Mesothelial cell of epicardium (in vitro differentiated cells): ENCODE measurements at regions not wholly inside any gene's neighbourhood (a gene's known extent, or its start where the extent isn't known, plus 50 kb on each side); places are given as distances from the start of the nearest gene placed in this dataset.

ENCODE experiments used
- DNase-seq, 2 experiments: peaks; one replicate each; pipeline ENCODE4 v3.0.0; 2021; ENCODE audit warnings: low spot score in 2 of 2; ENCODE audit not compliant: unreplicated experiment in 2 of 2
- H3K27ac Mint-ChIP-seq: 2 replicates; pipeline ENCODE4 v1.8.0; 2021; ENCODE audit warnings: mixed read lengths
- H3K27me3 Mint-ChIP-seq: 2 replicates; pipeline ENCODE4 v1.8.0; 2021; ENCODE audit warnings: low read depth, mixed read lengths
- H3K36me3 Mint-ChIP-seq: 2 replicates; pipeline ENCODE4 v1.8.0; 2021; ENCODE audit warnings: mixed read lengths
- H3K4me1 Mint-ChIP-seq: 2 replicates; pipeline ENCODE4 v1.8.0; 2021; ENCODE audit warnings: mixed read lengths
- H3K4me3 Mint-ChIP-seq: 2 replicates; pipeline ENCODE4 v1.8.0; 2021; ENCODE audit warnings: mild to moderate bottlenecking, moderate library complexity, mixed read lengths
- H3K9me3 Mint-ChIP-seq: 2 replicates; pipeline ENCODE4 v1.8.0; 2021; ENCODE audit warnings: mixed read lengths
- TF ChIP-seq, protein P1 (sequence below): fragments of 200-600 bp; sonication (generic); IDR thresholded peaks from one replicate; pipeline ENCODE4 v1.5.0; 2021; ENCODE audit warnings: antibody characterized with exemption; ENCODE audit not compliant: unreplicated experiment

- Mint-ChIP-seq H3K9me3 (peaks cover 71% of the 10 kb centered on the region), H3K4me1 (no peaks in the 10 kb centered on the region), H3K27me3 (no peaks in the 10 kb centered on the region), H3K36me3 (peaks cover 14% of the 10 kb centered on the region), H3K4me3 (no peak overlapping the region), H3K27ac (no peak overlapping the region)
- TF ChIP-seq, protein P1, sequence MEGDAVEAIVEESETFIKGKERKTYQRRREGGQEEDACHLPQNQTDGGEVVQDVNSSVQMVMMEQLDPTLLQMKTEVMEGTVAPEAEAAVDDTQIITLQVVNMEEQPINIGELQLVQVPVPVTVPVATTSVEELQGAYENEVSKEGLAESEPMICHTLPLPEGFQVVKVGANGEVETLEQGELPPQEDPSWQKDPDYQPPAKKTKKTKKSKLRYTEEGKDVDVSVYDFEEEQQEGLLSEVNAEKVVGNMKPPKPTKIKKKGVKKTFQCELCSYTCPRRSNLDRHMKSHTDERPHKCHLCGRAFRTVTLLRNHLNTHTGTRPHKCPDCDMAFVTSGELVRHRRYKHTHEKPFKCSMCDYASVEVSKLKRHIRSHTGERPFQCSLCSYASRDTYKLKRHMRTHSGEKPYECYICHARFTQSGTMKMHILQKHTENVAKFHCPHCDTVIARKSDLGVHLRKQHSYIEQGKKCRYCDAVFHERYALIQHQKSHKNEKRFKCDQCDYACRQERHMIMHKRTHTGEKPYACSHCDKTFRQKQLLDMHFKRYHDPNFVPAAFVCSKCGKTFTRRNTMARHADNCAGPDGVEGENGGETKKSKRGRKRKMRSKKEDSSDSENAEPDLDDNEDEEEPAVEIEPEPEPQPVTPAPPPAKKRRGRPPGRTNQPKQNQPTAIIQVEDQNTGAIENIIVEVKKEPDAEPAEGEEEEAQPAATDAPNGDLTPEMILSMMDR: no peak
- no peak for DNase-seq
These were observed 96.5 kb upstream of the OLIG3 start for GRCh38 chr6:137590684-137591083.

DNA sequence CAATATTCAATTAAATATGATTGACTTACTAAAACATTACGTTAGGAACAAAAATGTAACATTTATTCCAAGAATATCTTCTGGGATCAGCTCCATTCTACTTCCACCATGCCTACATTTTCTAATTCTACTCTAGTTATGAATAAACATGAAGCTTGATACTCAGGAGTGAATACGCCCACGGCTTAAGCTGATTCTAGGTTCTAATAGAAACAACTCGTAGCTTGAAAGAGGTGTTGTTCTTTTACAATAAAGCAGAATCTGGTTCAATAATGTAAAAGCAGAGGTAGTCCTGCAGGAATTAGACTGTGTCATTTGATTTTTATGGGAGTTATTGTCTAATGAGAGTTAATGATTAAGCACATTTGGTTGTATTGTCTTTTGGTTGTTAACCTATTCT, 107.3 kb upstream of the OLIG3 start:
- TF ChIP-seq, protein P1: no peak
- peaks cover 30% of the 10 kb centered on the region for H3K4me1 Mint-ChIP-seq
- peaks cover 39% of the 10 kb centered on the region for H3K27me3 Mint-ChIP-seq
- H3K9me3 Mint-ChIP-seq: peaks cover 11% of the 10 kb centered on the region
- no peak for DNase-seq
- no peak overlapping the region for H3K27ac Mint-ChIP-seq
- H3K4me3 Mint-ChIP-seq: no peak overlapping the region
- no peaks in the 10 kb centered on the region for H3K36me3 Mint-ChIP-seq

- H3K9me3 Mint-ChIP-seq: peaks cover 7% of the 10 kb centered on the region
- no peak for DNase-seq
- no peak overlapping the region for H3K4me3 Mint-ChIP-seq
- peaks cover 30% of the 10 kb centered on the region for H3K4me1 Mint-ChIP-seq
- no peak overlapping the region for H3K27ac Mint-ChIP-seq
- H3K27me3 Mint-ChIP-seq: peaks cover 46% of the 10 kb centered on the region
- H3K36me3 Mint-ChIP-seq: no peaks in the 10 kb centered on the region
- TF ChIP-seq, protein P1: no peak
These were observed 108.4 kb upstream of the OLIG3 start for GRCh38 chr6:137602313-137603197.

DNA sequence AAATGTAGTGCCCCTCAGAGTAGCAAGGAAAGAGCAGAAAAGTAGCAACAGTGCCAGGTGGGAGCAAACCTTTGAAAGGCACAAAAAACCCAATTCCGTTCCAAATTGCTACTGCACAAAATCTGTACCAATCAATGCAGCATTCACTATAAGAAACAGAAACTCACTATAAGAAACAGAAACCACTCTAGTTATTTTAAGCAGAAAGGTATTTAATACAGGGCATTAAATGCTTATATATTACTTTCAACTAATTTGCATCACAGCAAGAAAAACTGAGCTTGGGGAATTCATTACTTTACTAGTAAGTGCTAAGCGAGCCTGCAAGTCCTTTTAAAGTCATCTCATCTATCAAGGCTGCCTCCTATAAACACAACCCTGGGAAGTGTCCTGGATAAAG, 116.5 kb upstream of the OLIG3 start:
- Mint-ChIP-seq H3K27me3 (peaks cover 35% of the 10 kb centered on the region), H3K27ac (no peak overlapping the region), H3K9me3 (peaks cover 12% of the 10 kb centered on the region), H3K4me1 (peaks cover 30% of the 10 kb centered on the region), H3K4me3 (no peak overlapping the region), H3K36me3 (peaks cover 7% of the 10 kb centered on the region)
- TF ChIP-seq, protein P1: no peak
- DNase-seq: no peak

DNA sequence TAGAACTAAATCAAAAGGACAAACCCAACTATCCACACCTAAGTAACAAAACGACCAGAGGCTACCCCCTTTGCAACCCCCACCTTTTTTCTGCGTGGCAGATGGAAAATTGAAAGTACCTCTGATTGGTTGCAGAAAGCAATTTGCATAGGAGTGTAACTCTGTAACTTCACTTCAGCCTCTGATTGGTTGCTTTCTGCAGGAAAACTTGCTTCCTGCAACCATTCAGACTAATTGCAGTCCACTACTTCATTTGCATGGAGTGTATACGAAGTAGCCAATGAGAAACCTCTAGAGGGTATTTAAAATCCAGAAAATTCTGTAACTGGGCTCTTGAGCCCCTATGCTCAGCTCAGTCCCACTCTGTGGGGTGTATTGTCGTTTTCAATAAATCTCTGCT, 129.1 kb upstream of the OLIG3 start:
- Mint-ChIP-seq H3K4me1 (peaks cover 7% of the 10 kb centered on the region), H3K4me3 (no peak overlapping the region), H3K9me3 (peaks cover 4% of the 10 kb centered on the region), H3K36me3 (peaks cover 2% of the 10 kb centered on the region), H3K27ac (no peak overlapping the region), H3K27me3 (peaks cover 40% of the 10 kb centered on the region)
- TF ChIP-seq, protein P1: no peak
- DNase-seq: no peak
